Activated CD8-positive, alpha-beta T cell treated with anti-CD3 and anti-CD28 coated beads, Interleukin-2, amount 10 ng/mL, durations not matched to agents 7 days and 5 days (primary cell): ENCODE measurements at regions not wholly inside any gene's neighbourhood (a gene's known extent, or its start where the extent isn't known, plus 50 kb on each side); places are given as distances from the start of the nearest gene placed in this dataset.

Experiments
- ATAC-seq: fragments of 150-1000 bp; cut with Tn5 transposase; one replicate; pipeline ENCODE4 v1.10.0; 2021; ENCODE audit warnings: moderate library complexity
- CTCF ChIA-PET: fragments of 350-600 bp; sonication (Branson Sonifier 250); formaldehyde crosslinking; loops from one replicate; lab custom pipeline; 2021; ENCODE audit warnings: antibody characterized with exemption; lab: Charles Lee
- POLR2A ChIA-PET: fragments of 350-600 bp; sonication (Branson Sonifier 250); formaldehyde crosslinking; loops from one replicate; lab custom pipeline; 2021; ENCODE audit warnings: antibody characterized with exemption; lab: Charles Lee
- DNase-seq: peaks from one replicate; pipeline ENCODE4 v3.0.0-alpha.2; 2020
- H3K27ac Mint-ChIP-seq: one replicate; pipeline ENCODE4 v1.8.0; 2021; ENCODE audit warnings: mild to moderate bottlenecking, mixed read lengths
- H3K27me3 Mint-ChIP-seq: one replicate; pipeline ENCODE4 v1.8.0; 2021; ENCODE audit warnings: low read depth, mixed read lengths
- H3K36me3 Mint-ChIP-seq: one replicate; pipeline ENCODE4 v1.8.0; 2021; ENCODE audit warnings: low read depth, mixed read lengths
- H3K4me1 Mint-ChIP-seq: one replicate; pipeline ENCODE4 v1.8.0; 2021; ENCODE audit warnings: low read depth, mixed read lengths
- H3K4me3 Mint-ChIP-seq: one replicate; pipeline ENCODE4 v1.8.0; 2021; ENCODE audit warnings: mild to moderate bottlenecking, mixed read lengths
- H3K9me3 Mint-ChIP-seq: one replicate; pipeline ENCODE4 v1.8.0; 2022; ENCODE audit warnings: mixed read lengths; ENCODE audit not compliant: insufficient read depth

- no peak overlapping the region for H3K27ac Mint-ChIP-seq
- ChIA-PET POLR2A (no interaction called here), CTCF (no interaction called here)
- H3K4me3 Mint-ChIP-seq, result no peak overlapping the region
- DNase-seq (no peak), ATAC-seq (no peak)
- H3K36me3 Mint-ChIP-seq, result no peaks in the 10 kb centered on the region
- H3K4me1 Mint-ChIP-seq, result no peaks in the 10 kb centered on the region
- no peaks in the 10 kb centered on the region for H3K27me3 Mint-ChIP-seq
- H3K9me3 Mint-ChIP-seq, result peaks cover 15% of the 10 kb centered on the region
Measured at GRCh38 chr18:27746241-27746640, 430.7 kb downstream of the CDH2 start.

- CTCF ChIA-PET, result no interaction called here
- H3K4me1 Mint-ChIP-seq, result no peaks in the 10 kb centered on the region
- no peak overlapping the region for H3K4me3 Mint-ChIP-seq
- POLR2A ChIA-PET, result no interaction called here
- H3K36me3 Mint-ChIP-seq, result no peaks in the 10 kb centered on the region
- DNase-seq (no peak), ATAC-seq (no peak)
- no peak overlapping the region for H3K27ac Mint-ChIP-seq
- peaks cover 9% of the 10 kb centered on the region for H3K9me3 Mint-ChIP-seq
- no peaks in the 10 kb centered on the region for H3K27me3 Mint-ChIP-seq
Measured at GRCh38 chr18:27735117-27735516, 441.8 kb downstream of the CDH2 start.

GRCh38 chr18:27731211-27731610 lies 445.7 kb downstream of the CDH2 start:
- ChIA-PET CTCF (no interaction called here), POLR2A (no interaction called here)
- Mint-ChIP-seq H3K9me3 (peaks cover 18% of the 10 kb centered on the region), H3K36me3 (no peaks in the 10 kb centered on the region), H3K4me1 (no peaks in the 10 kb centered on the region), H3K27ac (no peak overlapping the region), H3K27me3 (no peaks in the 10 kb centered on the region), H3K4me3 (no peak overlapping the region)
- ATAC-seq, result no peak
- DNase-seq, result no peak

- H3K4me3 Mint-ChIP-seq, result no peak overlapping the region
- CTCF ChIA-PET, result no interaction called here
- ATAC-seq, result no peak
- H3K27me3 Mint-ChIP-seq, result no peaks in the 10 kb centered on the region
- POLR2A ChIA-PET, result no interaction called here
- no peaks in the 10 kb centered on the region for H3K4me1 Mint-ChIP-seq
- H3K27ac Mint-ChIP-seq, result no peak overlapping the region
- H3K9me3 Mint-ChIP-seq, result peaks cover 22% of the 10 kb centered on the region
- no peaks in the 10 kb centered on the region for H3K36me3 Mint-ChIP-seq
- no peak for DNase-seq
Measured at GRCh38 chr18:27728659-27729058, 448.3 kb downstream of the CDH2 start.

- CTCF ChIA-PET, result no interaction called here
- no peak for DNase-seq
- ATAC-seq, result no peak
- Mint-ChIP-seq H3K9me3 (peaks cover 18% of the 10 kb centered on the region), H3K4me3 (no peak overlapping the region), H3K36me3 (no peaks in the 10 kb centered on the region), H3K4me1 (no peaks in the 10 kb centered on the region), H3K27ac (no peak overlapping the region), H3K27me3 (no peaks in the 10 kb centered on the region)
- POLR2A ChIA-PET, result no interaction called here
Measured at GRCh38 chr18:27724362-27724761, 452.6 kb downstream of the CDH2 start.

GRCh38 chr18:27723168-27723567 lies 453.8 kb downstream of the CDH2 start:
- H3K36me3 Mint-ChIP-seq, result no peaks in the 10 kb centered on the region
- DNase-seq, result no peak
- no peak for ATAC-seq
- no peak overlapping the region for H3K4me3 Mint-ChIP-seq
- no peaks in the 10 kb centered on the region for H3K4me1 Mint-ChIP-seq
- ChIA-PET CTCF (no interaction called here), POLR2A (no interaction called here)
- no peaks in the 10 kb centered on the region for H3K27me3 Mint-ChIP-seq
- H3K27ac Mint-ChIP-seq, result no peak overlapping the region
- peaks cover 11% of the 10 kb centered on the region for H3K9me3 Mint-ChIP-seq

GRCh38 chr18:27719680-27720079 lies 457.2 kb downstream of the CDH2 start:
- Mint-ChIP-seq H3K4me3 (no peak overlapping the region), H3K27me3 (no peaks in the 10 kb centered on the region), H3K4me1 (no peaks in the 10 kb centered on the region), H3K9me3 (peaks cover 8% of the 10 kb centered on the region), H3K36me3 (no peaks in the 10 kb centered on the region), H3K27ac (no peak overlapping the region)
- POLR2A ChIA-PET, result no interaction called here
- ATAC-seq, result no peak
- CTCF ChIA-PET, result no interaction called here
- DNase-seq, result no peak

- ATAC-seq (no peak), DNase-seq (no peak)
- Mint-ChIP-seq H3K4me3 (no peak overlapping the region), H3K4me1 (no peaks in the 10 kb centered on the region), H3K9me3 (peaks cover 9% of the 10 kb centered on the region), H3K27ac (no peak overlapping the region), H3K36me3 (no peaks in the 10 kb centered on the region), H3K27me3 (no peaks in the 10 kb centered on the region)
- ChIA-PET POLR2A (no interaction called here), CTCF (no interaction called here)
Measured at GRCh38 chr18:27717816-27718215, 459.1 kb downstream of the CDH2 start.

- Mint-ChIP-seq H3K4me3 (no peak overlapping the region), H3K27ac (no peak overlapping the region), H3K27me3 (no peaks in the 10 kb centered on the region), H3K4me1 (no peaks in the 10 kb centered on the region), H3K9me3 (peaks cover 9% of the 10 kb centered on the region), H3K36me3 (no peaks in the 10 kb centered on the region)
- no peak for ATAC-seq
- ChIA-PET CTCF (no interaction called here), POLR2A (no interaction called here)
- no peak for DNase-seq
Measured at GRCh38 chr18:27717250-27717649, 459.7 kb downstream of the CDH2 start.

GRCh38 chr18:27715751-27716150 lies 461.2 kb downstream of the CDH2 start:
- Mint-ChIP-seq H3K4me3 (no peak overlapping the region), H3K27me3 (no peaks in the 10 kb centered on the region), H3K36me3 (no peaks in the 10 kb centered on the region), H3K9me3 (peaks cover 10% of the 10 kb centered on the region), H3K27ac (no peak overlapping the region), H3K4me1 (no peaks in the 10 kb centered on the region)
- POLR2A ChIA-PET, result no interaction called here
- DNase-seq, result no peak
- no peak for ATAC-seq
- CTCF ChIA-PET, result no interaction called here

- Mint-ChIP-seq H3K9me3 (peaks cover 14% of the 10 kb centered on the region), H3K4me3 (no peak overlapping the region), H3K27ac (no peak overlapping the region), H3K27me3 (no peaks in the 10 kb centered on the region), H3K36me3 (no peaks in the 10 kb centered on the region), H3K4me1 (no peaks in the 10 kb centered on the region)
- no peak for ATAC-seq
- ChIA-PET POLR2A (no interaction called here), CTCF (no interaction called here)
- DNase-seq, result no peak
Measured at GRCh38 chr18:27713738-27714095, 463.2 kb downstream of the CDH2 start.

GRCh38 chr18:27713037-27713737 lies 463.7 kb downstream of the CDH2 start:
- CTCF ChIA-PET, result no interaction called here
- H3K36me3 Mint-ChIP-seq, result no peaks in the 10 kb centered on the region

GRCh38 chr18:27712066-27712465 lies 464.9 kb downstream of the CDH2 start:
- no peak overlapping the region for H3K4me3 Mint-ChIP-seq
- peaks cover 14% of the 10 kb centered on the region for H3K9me3 Mint-ChIP-seq
- H3K4me1 Mint-ChIP-seq, result no peaks in the 10 kb centered on the region
- no peaks in the 10 kb centered on the region for H3K36me3 Mint-ChIP-seq
- ChIA-PET POLR2A (no interaction called here), CTCF (interaction anchor here (0.6 kb wide), 1 partner anchor 1741 kb away, joined by 7 read pairs; no protein-coding TSS in a partner anchor)
- ATAC-seq, result no peak
- no peaks in the 10 kb centered on the region for H3K27me3 Mint-ChIP-seq
- no peak for DNase-seq
- no peak overlapping the region for H3K27ac Mint-ChIP-seq

More at GRCh38 chr18:27713037-27713737, 463.7 kb downstream of the CDH2 start:
- ATAC-seq, result no peak
- Mint-ChIP-seq H3K27me3 (no peaks in the 10 kb centered on the region), H3K9me3 (peaks cover 14% of the 10 kb centered on the region), H3K4me3 (no peak overlapping the region), H3K4me1 (no peaks in the 10 kb centered on the region), H3K27ac (no peak overlapping the region)
- POLR2A ChIA-PET, result no interaction called here
- no peak for DNase-seq
